Activated B cell treated with CpG ODN at 0.5 μM for 24 hours (primary cell): ENCODE measurements at regions not wholly inside any gene's neighbourhood (a gene's known extent, or its start where the extent isn't known, plus 50 kb on each side); places are given as distances from the start of the nearest gene placed in this dataset.

Experiments
- ATAC-seq: fragments of 200-7000 bp; cut with Tn5 transposase; one replicate; pipeline ENCODE4 v1.10.0; 2021; ENCODE audit warnings: low read depth, mild to moderate bottlenecking, moderate library complexity
- CTCF ChIA-PET: fragments of 350-600 bp; sonication (Branson Sonifier 250); formaldehyde crosslinking; loops from one replicate; lab custom pipeline; 2021; ENCODE audit warnings: antibody characterized with exemption; lab: Charles Lee
- POLR2A ChIA-PET: fragments of 350-600 bp; sonication (Branson Sonifier 250); formaldehyde crosslinking; loops from one replicate; lab custom pipeline; 2021; ENCODE audit warnings: antibody characterized with exemption; lab: Charles Lee
- DNase-seq: peaks from one replicate; pipeline ENCODE4 v3.0.0; 2022
- H3K27ac Mint-ChIP-seq: one replicate; pipeline ENCODE4 v1.8.0; 2020; ENCODE audit warnings: mixed read lengths
- H3K27me3 Mint-ChIP-seq: one replicate; pipeline ENCODE4 v1.8.0; 2021; ENCODE audit warnings: mixed read lengths
- H3K36me3 Mint-ChIP-seq: one replicate; pipeline ENCODE4 v1.8.0; 2021; ENCODE audit warnings: low read depth, mixed read lengths
- H3K4me1 Mint-ChIP-seq: one replicate; pipeline ENCODE4 v1.8.0; 2021; ENCODE audit warnings: mixed read lengths
- H3K4me3 Mint-ChIP-seq: one replicate; pipeline ENCODE4 v1.8.0; 2020; ENCODE audit warnings: mild to moderate bottlenecking, mixed read lengths
- H3K9me3 Mint-ChIP-seq: one replicate; pipeline ENCODE4 v1.8.0; 2020; ENCODE audit warnings: mixed read lengths
- intact Hi-C: fragments of 100-400 bp; cut with micrococcal nuclease; formaldehyde crosslinking; loops from one replicate; pipeline ENCODE4 v1.15.1; 2024
- TF ChIP-seq, protein P1 (sequence below): fragments of 200-600 bp; IDR thresholded peaks from one replicate; pipeline ENCODE4 v1.8.0; 2022; ENCODE audit warnings: antibody characterized with exemption, mild to moderate bottlenecking

GRCh38 chr7:115593111-115593510, 437.5 kb downstream of the TFEC start:
- CTCF ChIA-PET = no interaction called here
- Mint-ChIP-seq H3K27me3 (no peaks in the 10 kb centered on the region), H3K36me3 (no peaks in the 10 kb centered on the region), H3K4me1 (no peaks in the 10 kb centered on the region), H3K27ac (no peak overlapping the region), H3K9me3 (peaks cover 13% of the 10 kb centered on the region), H3K4me3 (no peak overlapping the region)
- POLR2A ChIA-PET = no interaction called here
- TF ChIP-seq, protein P1, sequence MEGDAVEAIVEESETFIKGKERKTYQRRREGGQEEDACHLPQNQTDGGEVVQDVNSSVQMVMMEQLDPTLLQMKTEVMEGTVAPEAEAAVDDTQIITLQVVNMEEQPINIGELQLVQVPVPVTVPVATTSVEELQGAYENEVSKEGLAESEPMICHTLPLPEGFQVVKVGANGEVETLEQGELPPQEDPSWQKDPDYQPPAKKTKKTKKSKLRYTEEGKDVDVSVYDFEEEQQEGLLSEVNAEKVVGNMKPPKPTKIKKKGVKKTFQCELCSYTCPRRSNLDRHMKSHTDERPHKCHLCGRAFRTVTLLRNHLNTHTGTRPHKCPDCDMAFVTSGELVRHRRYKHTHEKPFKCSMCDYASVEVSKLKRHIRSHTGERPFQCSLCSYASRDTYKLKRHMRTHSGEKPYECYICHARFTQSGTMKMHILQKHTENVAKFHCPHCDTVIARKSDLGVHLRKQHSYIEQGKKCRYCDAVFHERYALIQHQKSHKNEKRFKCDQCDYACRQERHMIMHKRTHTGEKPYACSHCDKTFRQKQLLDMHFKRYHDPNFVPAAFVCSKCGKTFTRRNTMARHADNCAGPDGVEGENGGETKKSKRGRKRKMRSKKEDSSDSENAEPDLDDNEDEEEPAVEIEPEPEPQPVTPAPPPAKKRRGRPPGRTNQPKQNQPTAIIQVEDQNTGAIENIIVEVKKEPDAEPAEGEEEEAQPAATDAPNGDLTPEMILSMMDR = no peak
- ATAC-seq (no peak), DNase-seq (no peak)
- intact Hi-C loops = no loop called here

- CTCF ChIA-PET = no interaction called here
- no peaks in the 10 kb centered on the region for H3K36me3 Mint-ChIP-seq
- no peak for DNase-seq
- no peak for ATAC-seq
- H3K4me3 Mint-ChIP-seq = no peak overlapping the region
- POLR2A ChIA-PET = no interaction called here
- no peak overlapping the region for H3K27ac Mint-ChIP-seq
- peaks cover 2% of the 10 kb centered on the region for H3K9me3 Mint-ChIP-seq
- TF ChIP-seq, protein P1 = no peak
- H3K27me3 Mint-ChIP-seq = no peaks in the 10 kb centered on the region
- intact Hi-C loops = no loop called here
- H3K4me1 Mint-ChIP-seq = no peaks in the 10 kb centered on the region
These were observed 445.4 kb downstream of the TFEC start for GRCh38 chr7:115585015-115585718.

DNA sequence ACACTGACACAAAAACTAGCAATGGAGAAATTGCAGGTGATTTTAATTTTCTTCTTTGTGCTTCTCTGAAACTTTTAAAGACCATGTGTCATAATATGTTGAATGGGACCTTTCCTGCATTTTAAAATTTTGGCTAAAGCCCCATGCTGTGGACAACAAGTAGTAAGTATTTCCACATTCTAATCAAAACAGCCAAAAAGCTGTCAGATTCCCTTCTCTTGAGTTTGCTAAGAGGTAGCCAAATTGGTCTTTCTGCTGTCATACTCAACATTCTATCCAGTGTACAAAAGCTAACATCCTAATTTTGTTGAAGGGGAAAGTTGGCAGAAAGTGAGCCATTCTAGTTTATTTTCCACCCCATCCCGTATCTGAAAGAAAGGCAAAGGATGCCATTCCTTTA, 447.6 kb downstream of the TFEC start:
- ChIA-PET CTCF (no interaction called here), POLR2A (no interaction called here)
- Mint-ChIP-seq H3K9me3 (no peaks in the 10 kb centered on the region), H3K27me3 (no peaks in the 10 kb centered on the region), H3K4me3 (no peak overlapping the region), H3K36me3 (no peaks in the 10 kb centered on the region), H3K4me1 (no peaks in the 10 kb centered on the region), H3K27ac (no peak overlapping the region)
- ATAC-seq (no peak), DNase-seq (no peak)
- TF ChIP-seq, protein P1 = no peak
- intact Hi-C loops = no loop called here

- Mint-ChIP-seq H3K36me3 (no peaks in the 10 kb centered on the region), H3K9me3 (no peaks in the 10 kb centered on the region), H3K27ac (no peak overlapping the region), H3K27me3 (peaks cover 2% of the 10 kb centered on the region), H3K4me1 (no peaks in the 10 kb centered on the region), H3K4me3 (no peak overlapping the region)
- intact Hi-C loops = no loop called here
- ATAC-seq (no peak), DNase-seq (no peak)
- ChIA-PET CTCF (no interaction called here), POLR2A (no interaction called here)
- TF ChIP-seq, protein P1 = no peak
These were observed 452.0 kb downstream of the TFEC start for GRCh38 chr7:115578576-115578975.

DNA sequence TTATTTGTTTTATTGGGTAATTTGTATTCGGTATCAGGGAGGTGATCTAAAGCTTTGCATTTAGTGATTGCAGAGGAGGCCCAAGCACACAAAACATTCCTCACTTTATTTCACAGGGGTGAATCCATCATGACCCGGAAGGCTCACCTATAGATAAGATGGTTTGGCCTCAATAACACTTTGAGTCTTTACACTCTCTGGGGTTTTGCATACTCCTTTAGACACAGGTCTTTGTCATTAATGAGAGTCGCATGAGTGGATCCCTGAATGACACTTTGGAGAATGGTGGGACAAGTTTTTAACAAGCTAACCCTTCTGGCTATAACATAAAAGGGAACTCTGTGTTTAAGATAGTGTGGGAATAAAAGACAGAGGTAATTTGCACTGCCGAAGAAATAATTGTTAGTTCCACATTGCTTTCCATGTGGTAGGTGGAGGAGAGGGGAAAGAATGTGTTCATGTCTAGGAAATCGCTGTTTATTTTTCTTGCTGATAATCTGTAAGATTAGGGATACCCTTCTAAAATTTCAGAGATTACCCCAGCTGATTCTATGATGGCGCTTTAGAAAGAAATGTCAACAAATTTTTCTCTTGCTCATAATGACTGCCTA, 455.8 kb downstream of the TFEC start:
- H3K27me3 Mint-ChIP-seq = peaks cover 2% of the 10 kb centered on the region

More for the DNA sequence above, 455.8 kb downstream of the TFEC start:
- Mint-ChIP-seq H3K9me3 (no peaks in the 10 kb centered on the region), H3K27ac (no peak overlapping the region), H3K36me3 (no peaks in the 10 kb centered on the region), H3K4me1 (no peaks in the 10 kb centered on the region), H3K4me3 (no peak overlapping the region)
- POLR2A ChIA-PET = no interaction called here
- intact Hi-C loops = no loop called here
- no peak for ATAC-seq
- TF ChIP-seq, protein P1 = no peak
- CTCF ChIA-PET = no interaction called here
- DNase-seq = no peak
